Activated CD4-positive, alpha-beta T cell treated with anti-CD3 and anti-CD28 coated beads for 36 hours (primary cell): ENCODE measurements at regions not wholly inside any gene's neighbourhood (a gene's known extent, or its start where the extent isn't known, plus 50 kb on each side); places are given as distances from the start of the nearest gene placed in this dataset.

Experiments used
- ATAC-seq: fragments of 200-7000 bp; cut with Tn5 transposase; one replicate; pipeline ENCODE4 v1.10.0; 2021; ENCODE audit warnings: mild to moderate bottlenecking, moderate library complexity
- CTCF ChIA-PET: fragments of 350-600 bp; sonication (Branson Sonifier 250); formaldehyde crosslinking; loops from one replicate; lab custom pipeline; 2021; ENCODE audit warnings: antibody characterized with exemption; lab: Charles Lee
- POLR2A ChIA-PET: fragments of 350-600 bp; sonication (Branson Sonifier 250); formaldehyde crosslinking; loops from one replicate; lab custom pipeline; 2021; ENCODE audit warnings: antibody characterized with exemption, inconsistent platforms; lab: Charles Lee
- DNase-seq: peaks from one replicate; pipeline ENCODE4 v3.0.0-alpha.2; 2020
- H3K27ac Mint-ChIP-seq: one replicate; pipeline ENCODE4 v1.8.0; 2021; ENCODE audit warnings: mixed read lengths
- H3K27me3 Mint-ChIP-seq: one replicate; pipeline ENCODE4 v1.8.0; 2021; ENCODE audit warnings: mixed read lengths
- H3K36me3 Mint-ChIP-seq: one replicate; pipeline ENCODE4 v1.8.0; 2021; ENCODE audit warnings: low read depth, mixed read lengths
- H3K4me1 Mint-ChIP-seq: one replicate; pipeline ENCODE4 v1.8.0; 2021; ENCODE audit warnings: mixed read lengths
- H3K4me3 Mint-ChIP-seq: one replicate; pipeline ENCODE4 v1.8.0; 2021; ENCODE audit warnings: mild to moderate bottlenecking, moderate library complexity, mixed read lengths
- H3K9me3 Mint-ChIP-seq: one replicate; pipeline ENCODE4 v1.8.0; 2021; ENCODE audit warnings: low read depth, mixed read lengths
- intact Hi-C, 2 experiments: fragments of 100-400 bp; cut with DNase I in 1 of 2; cut with micrococcal nuclease in 1 of 2; formaldehyde crosslinking; loops; one replicate each; pipeline versions ENCODE4 v1.14.2 to v1.15.1; 2022 to 2024; cut with DNase I, micrococcal nuclease

GRCh38 chr19:30645946-30646577 lies 273.9 kb downstream of the ZNF536 start:
- intact Hi-C loops: no loop called here
- ChIA-PET POLR2A (no interaction called here), CTCF (no interaction called here)
- H3K27me3 Mint-ChIP-seq: peaks cover 25% of the 10 kb centered on the region
- H3K9me3 Mint-ChIP-seq: no peaks in the 10 kb centered on the region
- DNase-seq (no peak), ATAC-seq (no peak)
- H3K4me1 Mint-ChIP-seq: no peaks in the 10 kb centered on the region
- no peaks in the 10 kb centered on the region for H3K36me3 Mint-ChIP-seq
- H3K27ac Mint-ChIP-seq: no peak overlapping the region
- H3K4me3 Mint-ChIP-seq: no peak overlapping the region

- Mint-ChIP-seq H3K9me3 (peaks cover 5% of the 10 kb centered on the region), H3K36me3 (no peaks in the 10 kb centered on the region), H3K27ac (no peak overlapping the region), H3K4me1 (no peaks in the 10 kb centered on the region), H3K27me3 (no peaks in the 10 kb centered on the region), H3K4me3 (no peak overlapping the region)
- ATAC-seq: no peak
- POLR2A ChIA-PET: no interaction called here
- no peak for DNase-seq
- CTCF ChIA-PET: no interaction called here
- intact Hi-C loops: no loop called here
These were observed 268.2 kb downstream of the ZNF536 start for GRCh38 chr19:30640252-30640965.

GRCh38 chr19:30638889-30639288 lies 266.7 kb downstream of the ZNF536 start:
- no peaks in the 10 kb centered on the region for H3K36me3 Mint-ChIP-seq
- intact Hi-C loops: no loop called here
- POLR2A ChIA-PET: no interaction called here
- H3K27me3 Mint-ChIP-seq: no peaks in the 10 kb centered on the region
- no peaks in the 10 kb centered on the region for H3K4me1 Mint-ChIP-seq
- DNase-seq: no peak
- no peak overlapping the region for H3K4me3 Mint-ChIP-seq
- CTCF ChIA-PET: interaction anchor here (0.7 to 1.1 kb wide), 2 partner anchors 184 to 444 kb away, joined by 3 to 5 read pairs; no protein-coding TSS in a partner anchor
- peaks cover 5% of the 10 kb centered on the region for H3K9me3 Mint-ChIP-seq
- ATAC-seq: no peak
- H3K27ac Mint-ChIP-seq: no peak overlapping the region

GRCh38 chr19:30637926-30638325 lies 265.7 kb downstream of the ZNF536 start:
- ChIA-PET POLR2A (interaction anchor here (0.7 kb wide), 1 partner anchor 635 kb away, joined by 3 read pairs; no protein-coding TSS in a partner anchor), CTCF (interaction anchor here (1.1 kb wide), 1 partner anchor 443 kb away, joined by 5 read pairs; no protein-coding TSS in a partner anchor)
- Mint-ChIP-seq H3K27me3 (no peaks in the 10 kb centered on the region), H3K9me3 (peaks cover 5% of the 10 kb centered on the region), H3K36me3 (no peaks in the 10 kb centered on the region), H3K4me3 (no peak overlapping the region), H3K27ac (no peak overlapping the region), H3K4me1 (no peaks in the 10 kb centered on the region)
- intact Hi-C loops: no loop called here
- DNase-seq (no peak), ATAC-seq (no peak)

GRCh38 chr19:30634996-30635975 lies 263.1 kb downstream of the ZNF536 start:
- H3K4me1 Mint-ChIP-seq: no peaks in the 10 kb centered on the region
- no peaks in the 10 kb centered on the region for H3K36me3 Mint-ChIP-seq
- no peak overlapping the region for H3K27ac Mint-ChIP-seq
- H3K9me3 Mint-ChIP-seq: peaks cover 5% of the 10 kb centered on the region
- ChIA-PET POLR2A (no interaction called here), CTCF (no interaction called here)
- peaks cover 2% of the 10 kb centered on the region for H3K27me3 Mint-ChIP-seq
- DNase-seq (no peak), ATAC-seq (no peak)
- H3K4me3 Mint-ChIP-seq: no peak overlapping the region
- intact Hi-C loops: no loop called here

- intact Hi-C loops: no loop called here
- no peaks in the 10 kb centered on the region for H3K4me1 Mint-ChIP-seq
- peaks cover 5% of the 10 kb centered on the region for H3K9me3 Mint-ChIP-seq
- ChIA-PET CTCF (no interaction called here), POLR2A (no interaction called here)
- H3K27ac Mint-ChIP-seq: no peak overlapping the region
- no peak for ATAC-seq
- no peak for DNase-seq
- no peak overlapping the region for H3K4me3 Mint-ChIP-seq
- peaks cover 2% of the 10 kb centered on the region for H3K27me3 Mint-ChIP-seq
- no peaks in the 10 kb centered on the region for H3K36me3 Mint-ChIP-seq
These were observed 262.1 kb downstream of the ZNF536 start for GRCh38 chr19:30634131-30634830.

GRCh38 chr19:30631033-30631370 lies 258.8 kb downstream of the ZNF536 start:
- ATAC-seq: no peak
- Mint-ChIP-seq H3K27ac (no peak overlapping the region), H3K27me3 (peaks cover 2% of the 10 kb centered on the region), H3K4me1 (no peaks in the 10 kb centered on the region), H3K36me3 (no peaks in the 10 kb centered on the region), H3K4me3 (no peak overlapping the region), H3K9me3 (no peaks in the 10 kb centered on the region)
- intact Hi-C loops: no loop called here
- ChIA-PET POLR2A (no interaction called here), CTCF (no interaction called here)
- DNase-seq: no peak

- no peak for ATAC-seq
- no peak for DNase-seq
- Mint-ChIP-seq H3K4me1 (no peaks in the 10 kb centered on the region), H3K27ac (no peak overlapping the region), H3K9me3 (no peaks in the 10 kb centered on the region), H3K4me3 (no peak overlapping the region), H3K27me3 (peaks cover 2% of the 10 kb centered on the region), H3K36me3 (no peaks in the 10 kb centered on the region)
- ChIA-PET POLR2A (no interaction called here), CTCF (no interaction called here)
- intact Hi-C loops: no loop called here
These were observed 258.3 kb downstream of the ZNF536 start for GRCh38 chr19:30630289-30631032.

- intact Hi-C loops: no loop called here
- no peak overlapping the region for H3K27ac Mint-ChIP-seq
- H3K9me3 Mint-ChIP-seq: no peaks in the 10 kb centered on the region
- no peak overlapping the region for H3K4me3 Mint-ChIP-seq
- no peaks in the 10 kb centered on the region for H3K4me1 Mint-ChIP-seq
- no peak for ATAC-seq
- ChIA-PET CTCF (no interaction called here), POLR2A (no interaction called here)
- no peak for DNase-seq
- H3K36me3 Mint-ChIP-seq: no peaks in the 10 kb centered on the region
- peaks cover 2% of the 10 kb centered on the region for H3K27me3 Mint-ChIP-seq
These were observed 256.9 kb downstream of the ZNF536 start for GRCh38 chr19:30629086-30629485.

GRCh38 chr19:30626626-30626966 lies 254.4 kb downstream of the ZNF536 start:
- intact Hi-C loops: no loop called here
- Mint-ChIP-seq H3K4me1 (no peaks in the 10 kb centered on the region), H3K27me3 (no peaks in the 10 kb centered on the region), H3K27ac (no peak overlapping the region), H3K9me3 (no peaks in the 10 kb centered on the region), H3K36me3 (no peaks in the 10 kb centered on the region), H3K4me3 (no peak overlapping the region)
- CTCF ChIA-PET: no interaction called here
- ATAC-seq (no peak), DNase-seq (no peak)
- POLR2A ChIA-PET: no interaction called here
